PFSK-1 (cell line): ENCODE measurements at regions not wholly inside any gene's neighbourhood (a gene's known extent, or its start where the extent isn't known, plus 50 kb on each side); places are given as distances from the start of the nearest gene placed in this dataset.

Experiments
- POLR2AphosphoS5 ChIP-seq: IDR thresholded peaks from 2 replicates; pipeline ENCODE4 v1.6.1; 2012; ENCODE audit warnings: low read depth, mild to moderate bottlenecking, control low read depth, low read length, moderate library complexity
- SIN3A ChIP-seq: IDR thresholded peaks from 2 replicates; pipeline ENCODE4 v1.6.1; 2012; ENCODE audit warnings: mild to moderate bottlenecking, low read length, moderate library complexity, borderline replicate concordance; ENCODE audit not compliant: insufficient read depth
- TAF1 ChIP-seq: IDR thresholded peaks from 2 replicates; pipeline ENCODE4 v1.6.1; 2012; ENCODE audit warnings: low read length, control low read depth, borderline replicate concordance; ENCODE audit not compliant: insufficient read depth
- TF ChIP-seq, protein P1 (sequence below), 2 experiments: IDR thresholded peaks; 2 replicates each; pipeline versions ENCODE4 v1.6.1 to v1.8.0; 2011 to 2012; ENCODE audit warnings: low read depth in 2 of 2, low read length in 2 of 2, control low read depth in 1 of 2, inconsistent platforms in 1 of 2, mild to moderate bottlenecking in 1 of 2, moderate library complexity in 1 of 2; ENCODE audit not compliant: insufficient read depth in 1 of 2

DNA sequence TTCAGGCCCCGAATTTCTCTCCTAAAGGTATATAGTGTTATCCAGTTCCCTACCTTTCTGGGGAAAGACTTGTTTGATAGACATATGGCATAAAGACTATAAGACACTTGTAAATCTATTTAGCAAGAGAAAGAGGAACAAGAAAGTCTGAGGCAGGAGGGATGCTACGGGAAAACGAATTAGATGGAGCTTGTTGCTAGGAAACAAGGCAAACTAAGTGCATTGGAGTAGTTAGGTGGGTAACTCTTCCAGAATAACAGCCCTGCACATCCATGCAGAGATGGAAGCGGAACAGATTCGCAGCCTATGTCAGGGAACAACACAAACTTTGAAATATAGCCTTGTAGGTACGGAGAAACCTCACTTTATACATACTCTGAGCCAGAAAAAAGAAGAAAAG lies 810.3 kb upstream of the CRIM1 start:
- TF ChIP-seq TAF1 (no peak), SIN3A (no peak), POLR2AphosphoS5 (no peak)
- TF ChIP-seq, protein P1, sequence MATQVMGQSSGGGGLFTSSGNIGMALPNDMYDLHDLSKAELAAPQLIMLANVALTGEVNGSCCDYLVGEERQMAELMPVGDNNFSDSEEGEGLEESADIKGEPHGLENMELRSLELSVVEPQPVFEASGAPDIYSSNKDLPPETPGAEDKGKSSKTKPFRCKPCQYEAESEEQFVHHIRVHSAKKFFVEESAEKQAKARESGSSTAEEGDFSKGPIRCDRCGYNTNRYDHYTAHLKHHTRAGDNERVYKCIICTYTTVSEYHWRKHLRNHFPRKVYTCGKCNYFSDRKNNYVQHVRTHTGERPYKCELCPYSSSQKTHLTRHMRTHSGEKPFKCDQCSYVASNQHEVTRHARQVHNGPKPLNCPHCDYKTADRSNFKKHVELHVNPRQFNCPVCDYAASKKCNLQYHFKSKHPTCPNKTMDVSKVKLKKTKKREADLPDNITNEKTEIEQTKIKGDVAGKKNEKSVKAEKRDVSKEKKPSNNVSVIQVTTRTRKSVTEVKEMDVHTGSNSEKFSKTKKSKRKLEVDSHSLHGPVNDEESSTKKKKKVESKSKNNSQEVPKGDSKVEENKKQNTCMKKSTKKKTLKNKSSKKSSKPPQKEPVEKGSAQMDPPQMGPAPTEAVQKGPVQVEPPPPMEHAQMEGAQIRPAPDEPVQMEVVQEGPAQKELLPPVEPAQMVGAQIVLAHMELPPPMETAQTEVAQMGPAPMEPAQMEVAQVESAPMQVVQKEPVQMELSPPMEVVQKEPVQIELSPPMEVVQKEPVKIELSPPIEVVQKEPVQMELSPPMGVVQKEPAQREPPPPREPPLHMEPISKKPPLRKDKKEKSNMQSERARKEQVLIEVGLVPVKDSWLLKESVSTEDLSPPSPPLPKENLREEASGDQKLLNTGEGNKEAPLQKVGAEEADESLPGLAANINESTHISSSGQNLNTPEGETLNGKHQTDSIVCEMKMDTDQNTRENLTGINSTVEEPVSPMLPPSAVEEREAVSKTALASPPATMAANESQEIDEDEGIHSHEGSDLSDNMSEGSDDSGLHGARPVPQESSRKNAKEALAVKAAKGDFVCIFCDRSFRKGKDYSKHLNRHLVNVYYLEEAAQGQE (IDR thresholded peaks at IDR 0.05; ENCODE audit: insufficient read depth in 1 of 2, low read depth in 2 of 2, low read length in 2 of 2): no peak
